ENCODE measurements at regions not wholly inside any gene's neighbourhood (a gene's known extent, or its start where the extent isn't known, plus 50 kb on each side); places are given as distances from the start of the nearest gene placed in this dataset.

DNA sequence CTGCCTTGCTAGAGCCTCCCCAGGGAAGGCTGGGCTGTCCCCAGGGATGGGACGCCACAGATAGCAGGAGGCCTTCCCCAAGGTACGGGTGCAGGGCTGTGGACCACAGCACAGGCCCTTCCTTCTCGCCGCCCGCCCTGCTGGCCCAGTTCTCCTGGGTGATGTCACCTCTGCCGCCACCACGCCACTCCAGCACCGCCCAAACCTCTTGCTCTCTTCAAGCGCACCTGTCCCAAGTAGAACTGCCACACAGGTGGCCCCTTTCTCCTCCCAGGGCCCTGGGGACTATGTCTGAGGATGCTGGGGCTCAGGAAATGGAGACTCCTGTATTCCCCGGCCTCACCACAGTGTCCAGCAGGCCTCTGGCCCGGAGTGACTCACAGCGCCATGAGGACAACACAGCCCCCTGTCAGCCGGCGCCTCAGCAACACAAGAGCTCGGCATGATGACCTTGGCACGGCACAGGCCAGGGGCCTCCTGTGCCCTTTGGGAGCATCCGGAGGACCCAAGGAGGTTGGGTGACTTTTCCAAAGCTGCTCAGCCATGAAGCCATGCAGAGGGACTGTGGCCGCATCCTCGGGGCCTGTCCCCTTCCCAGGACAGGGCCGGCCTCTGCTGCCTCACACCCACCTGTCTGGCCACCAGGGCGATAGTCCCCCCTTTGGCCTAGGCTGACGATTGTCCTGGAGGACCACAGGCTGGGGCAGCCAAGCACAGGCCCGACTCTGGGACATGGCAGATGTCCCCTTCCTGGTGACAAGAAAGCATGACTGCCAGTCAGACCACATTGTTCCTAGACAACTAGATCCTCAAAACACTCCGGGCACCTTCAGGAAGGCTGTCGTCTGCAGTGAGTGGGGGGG lies 1023.5 kb downstream of the BRD1 start:
- TF ChIP-seq, protein P1, sequence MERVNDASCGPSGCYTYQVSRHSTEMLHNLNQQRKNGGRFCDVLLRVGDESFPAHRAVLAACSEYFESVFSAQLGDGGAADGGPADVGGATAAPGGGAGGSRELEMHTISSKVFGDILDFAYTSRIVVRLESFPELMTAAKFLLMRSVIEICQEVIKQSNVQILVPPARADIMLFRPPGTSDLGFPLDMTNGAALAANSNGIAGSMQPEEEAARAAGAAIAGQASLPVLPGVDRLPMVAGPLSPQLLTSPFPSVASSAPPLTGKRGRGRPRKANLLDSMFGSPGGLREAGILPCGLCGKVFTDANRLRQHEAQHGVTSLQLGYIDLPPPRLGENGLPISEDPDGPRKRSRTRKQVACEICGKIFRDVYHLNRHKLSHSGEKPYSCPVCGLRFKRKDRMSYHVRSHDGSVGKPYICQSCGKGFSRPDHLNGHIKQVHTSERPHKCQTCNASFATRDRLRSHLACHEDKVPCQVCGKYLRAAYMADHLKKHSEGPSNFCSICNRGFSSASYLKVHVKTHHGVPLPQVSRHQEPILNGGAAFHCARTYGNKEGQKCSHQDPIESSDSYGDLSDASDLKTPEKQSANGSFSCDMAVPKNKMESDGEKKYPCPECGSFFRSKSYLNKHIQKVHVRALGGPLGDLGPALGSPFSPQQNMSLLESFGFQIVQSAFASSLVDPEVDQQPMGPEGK (CRISPR knock-in tag; IDR thresholded peaks at IDR 0.05; ENCODE audit: borderline replicate concordance) = no peak
- TF ChIP-seq ZFP3 (CRISPR knock-in tag; IDR thresholded peaks at IDR 0.05) (no peak), TCF4 (CRISPR knock-in tag; IDR thresholded peaks at IDR 0.05; ENCODE audit: borderline replicate concordance) (no peak)

Measured in SK-N-SH treated with all-trans-retinoic acid at 6 μM for 48 hours (cell line).